IPS-18a (cell line): ENCODE measurements at regions not wholly inside any gene's neighbourhood (a gene's known extent, or its start where the extent isn't known, plus 50 kb on each side); places are given as distances from the start of the nearest gene placed in this dataset.

Experiments
- H3K27ac ChIP-seq: one replicate; pipeline ENCODE4 v1.5.1; 2013; ENCODE audit warnings: low read length
- H3K27me3 ChIP-seq: one replicate; pipeline ENCODE4 v1.6.1; 2013; ENCODE audit warnings: mild to moderate bottlenecking, low read length; ENCODE audit not compliant: control insufficient read depth, insufficient read depth
- H3K36me3 ChIP-seq: one replicate; pipeline ENCODE4 v1.6.1; 2013; ENCODE audit warnings: low read depth, low read length; ENCODE audit not compliant: control insufficient read depth
- H3K4me1 ChIP-seq: one replicate; pipeline ENCODE4 v1.6.1; 2013; ENCODE audit warnings: low read depth, low read length; ENCODE audit not compliant: control insufficient read depth
- H3K4me3 ChIP-seq: one replicate; pipeline ENCODE4 v1.5.1; 2013; ENCODE audit warnings: low read length
- H3K9ac ChIP-seq: one replicate; pipeline ENCODE4 v1.6.1; 2013; ENCODE audit warnings: mild to moderate bottlenecking, low read length, moderate library complexity
- H3K9me3 ChIP-seq: one replicate; pipeline ENCODE4 v1.6.1; 2013; ENCODE audit warnings: low read depth, low read length; ENCODE audit not compliant: control insufficient read depth

- no peaks in the 10 kb centered on the region for H3K9me3 ChIP-seq
- H3K4me3 ChIP-seq = no peak overlapping the region
- no peak overlapping the region for H3K9ac ChIP-seq
- peaks cover 45% of the 10 kb centered on the region for H3K4me1 ChIP-seq
- no peaks in the 10 kb centered on the region for H3K36me3 ChIP-seq
- no peaks in the 10 kb centered on the region for H3K27me3 ChIP-seq
- no peak overlapping the region for H3K27ac ChIP-seq
Observed at GRCh38 chr1:39145331-39145965, 59.0 kb upstream of the MACF1 start.

GRCh38 chr1:39146681-39147080 lies 57.8 kb upstream of the MACF1 start:
- no peaks in the 10 kb centered on the region for H3K36me3 ChIP-seq
- H3K4me1 ChIP-seq = peaks cover 48% of the 10 kb centered on the region
- no peak overlapping the region for H3K4me3 ChIP-seq
- H3K27me3 ChIP-seq = no peaks in the 10 kb centered on the region
- no peaks in the 10 kb centered on the region for H3K9me3 ChIP-seq
- H3K27ac ChIP-seq = no peak overlapping the region
- no peak overlapping the region for H3K9ac ChIP-seq

- H3K4me3 ChIP-seq = no peak overlapping the region
- no peak overlapping the region for H3K27ac ChIP-seq
- H3K9ac ChIP-seq = no peak overlapping the region
- no peaks in the 10 kb centered on the region for H3K9me3 ChIP-seq
- peaks cover 41% of the 10 kb centered on the region for H3K4me1 ChIP-seq
- no peaks in the 10 kb centered on the region for H3K36me3 ChIP-seq
- H3K27me3 ChIP-seq = no peaks in the 10 kb centered on the region
Observed at GRCh38 chr1:39147099-39148025, 57.1 kb upstream of the MACF1 start.

GRCh38 chr1:39148942-39149341 lies 55.6 kb upstream of the MACF1 start:
- no peaks in the 10 kb centered on the region for H3K36me3 ChIP-seq
- no peaks in the 10 kb centered on the region for H3K9me3 ChIP-seq
- H3K9ac ChIP-seq = no peak overlapping the region
- H3K27ac ChIP-seq = no peak overlapping the region
- H3K4me3 ChIP-seq = no peak overlapping the region
- peaks cover 47% of the 10 kb centered on the region for H3K4me1 ChIP-seq
- H3K27me3 ChIP-seq = no peaks in the 10 kb centered on the region

GRCh38 chr1:39149509-39149908 lies 55.0 kb upstream of the MACF1 start:
- Histone ChIP-seq H3K4me3 (no peak overlapping the region), H3K27me3 (no peaks in the 10 kb centered on the region), H3K4me1 (peaks cover 51% of the 10 kb centered on the region), H3K36me3 (no peaks in the 10 kb centered on the region), H3K9ac (no peak overlapping the region), H3K9me3 (no peaks in the 10 kb centered on the region), H3K27ac (no peak overlapping the region)

- H3K9ac ChIP-seq = no peak overlapping the region
- no peak overlapping the region for H3K27ac ChIP-seq
- H3K27me3 ChIP-seq = no peaks in the 10 kb centered on the region
- H3K36me3 ChIP-seq = no peaks in the 10 kb centered on the region
- H3K4me3 ChIP-seq = no peak overlapping the region
- peaks cover 56% of the 10 kb centered on the region for H3K4me1 ChIP-seq
- no peaks in the 10 kb centered on the region for H3K9me3 ChIP-seq
Observed at GRCh38 chr1:39150779-39151178, 53.7 kb upstream of the MACF1 start.

- H3K36me3 ChIP-seq = no peaks in the 10 kb centered on the region
- H3K9me3 ChIP-seq = no peaks in the 10 kb centered on the region
- H3K9ac ChIP-seq = no peak overlapping the region
- no peak overlapping the region for H3K4me3 ChIP-seq
- H3K27ac ChIP-seq = no peak overlapping the region
- no peaks in the 10 kb centered on the region for H3K27me3 ChIP-seq
- H3K4me1 ChIP-seq = peaks cover 56% of the 10 kb centered on the region
Observed at GRCh38 chr1:39151267-39151666, 53.2 kb upstream of the MACF1 start.

GRCh38 chr1:39152923-39153322 lies 51.6 kb upstream of the MACF1 start:
- Histone ChIP-seq H3K27me3 (no peaks in the 10 kb centered on the region), H3K4me3 (no peak overlapping the region), H3K27ac (no peak overlapping the region), H3K36me3 (no peaks in the 10 kb centered on the region), H3K9ac (no peak overlapping the region), H3K4me1 (peaks cover 59% of the 10 kb centered on the region), H3K9me3 (no peaks in the 10 kb centered on the region)

GRCh38 chr1:39153684-39154083 lies 50.8 kb upstream of the MACF1 start:
- H3K36me3 ChIP-seq = no peaks in the 10 kb centered on the region
- H3K9ac ChIP-seq = no peak overlapping the region
- H3K27me3 ChIP-seq = no peaks in the 10 kb centered on the region
- H3K4me3 ChIP-seq = no peak overlapping the region
- no peaks in the 10 kb centered on the region for H3K9me3 ChIP-seq
- H3K4me1 ChIP-seq = peaks cover 63% of the 10 kb centered on the region
- no peak overlapping the region for H3K27ac ChIP-seq

GRCh38 chr1:39154553-39155421 lies 49.7 kb upstream of the MACF1 start:
- Histone ChIP-seq H3K9me3 (no peaks in the 10 kb centered on the region), H3K27me3 (no peaks in the 10 kb centered on the region), H3K27ac (no peak overlapping the region), H3K36me3 (no peaks in the 10 kb centered on the region), H3K4me1 (peaks cover 65% of the 10 kb centered on the region), H3K4me3 (no peak overlapping the region), H3K9ac (no peak overlapping the region)
